ENCODE measurements at regions not wholly inside any gene's neighbourhood (a gene's known extent, or its start where the extent isn't known, plus 50 kb on each side); places are given as distances from the start of the nearest gene placed in this dataset.

GRCh38 chr7:17645500-17645899, 294.8 kb downstream of the SNX13 start:
- H3K4me3 ChIP-seq = no peak overlapping the region
- no peak overlapping the region for H3K27ac ChIP-seq
- TF ChIP-seq POLR2A (IDR thresholded peaks at IDR 0.05) (no peak), CTCF (IDR thresholded peaks at IDR 0.05) (no peak)
- no peak for DNase-seq
- H3K36me3 ChIP-seq = no peaks in the 10 kb centered on the region
- H3K27me3 ChIP-seq = no peaks in the 10 kb centered on the region
- H3K4me1 ChIP-seq = no peaks in the 10 kb centered on the region
- peaks cover 0 to 9% (median 0%) of the 10 kb centered on the region in 4 donors for H3K9me3 ChIP-seq

- Histone ChIP-seq H3K36me3 (no peaks in the 10 kb centered on the region), H3K4me3 (no peak overlapping the region), H3K4me1 (no peaks in the 10 kb centered on the region), H3K27ac (no peak overlapping the region), H3K27me3 (no peaks in the 10 kb centered on the region), H3K9me3 (peaks cover 0 to 9% (median 0%) of the 10 kb centered on the region in 4 donors)
- peak in 3 of 6 experiments; percentile 42 to 44 (median 43) for TF ChIP-seq CTCF (IDR thresholded peaks at IDR 0.05)
- TF ChIP-seq POLR2A (IDR thresholded peaks at IDR 0.05) = no peak
- DNase-seq = no peak
Observed at GRCh38 chr7:17646253-17646956, 293.9 kb downstream of the SNX13 start.

- no peak overlapping the region for H3K27ac ChIP-seq
- H3K36me3 ChIP-seq = no peaks in the 10 kb centered on the region
- H3K9me3 ChIP-seq = no peaks in the 10 kb centered on the region
- no peak overlapping the region for H3K4me3 ChIP-seq
- H3K27me3 ChIP-seq = no peaks in the 10 kb centered on the region
- DNase-seq = no peak
- H3K4me1 ChIP-seq = no peaks in the 10 kb centered on the region
- TF ChIP-seq POLR2A (IDR thresholded peaks at IDR 0.05) (no peak), CTCF (IDR thresholded peaks at IDR 0.05) (no peak)
Observed at GRCh38 chr7:17651341-17651740, 289.0 kb downstream of the SNX13 start.

GRCh38 chr7:17651863-17652385, 288.4 kb downstream of the SNX13 start:
- no peak for DNase-seq
- peak overlapping the region in 2 of 4 donors; percentile 15 to 34 for H3K27ac ChIP-seq

GRCh38 chr7:17654940-17655339, 285.4 kb downstream of the SNX13 start:
- Histone ChIP-seq H3K9me3 (no peaks in the 10 kb centered on the region), H3K27ac (no peak overlapping the region), H3K36me3 (no peaks in the 10 kb centered on the region), H3K4me3 (no peak overlapping the region), H3K27me3 (no peaks in the 10 kb centered on the region), H3K4me1 (no peaks in the 10 kb centered on the region)
- DNase-seq = no peak
- TF ChIP-seq POLR2A (IDR thresholded peaks at IDR 0.05) (no peak), CTCF (IDR thresholded peaks at IDR 0.05) (no peak)

More at GRCh38 chr7:17651863-17652385, 288.4 kb downstream of the SNX13 start:
- H3K4me1 ChIP-seq = no peaks in the 10 kb centered on the region
- no peak overlapping the region for H3K4me3 ChIP-seq
- TF ChIP-seq POLR2A (IDR thresholded peaks at IDR 0.05) = no peak
- peak in 2 of 6 experiments; percentile 8 to 17 for TF ChIP-seq CTCF (IDR thresholded peaks at IDR 0.05)
- H3K9me3 ChIP-seq = no peaks in the 10 kb centered on the region
- H3K36me3 ChIP-seq = no peaks in the 10 kb centered on the region
- no peaks in the 10 kb centered on the region for H3K27me3 ChIP-seq
